ENCODE measurements at regions not wholly inside any gene's neighbourhood (a gene's known extent, or its start where the extent isn't known, plus 50 kb on each side); places are given as distances from the start of the nearest gene placed in this dataset.

- no peaks in the 10 kb centered on the region for H3K27me3 ChIP-seq
- no peak for TF ChIP-seq POLR2AphosphoS5 (IDR thresholded peaks at IDR 0.05)
- no peak for TF ChIP-seq CTCF (IDR thresholded peaks at IDR 0.05)
- WGBS, result 90% methylated on average over 4 of the region's 4 CpGs
- H3K36me3 ChIP-seq, result no peaks in the 10 kb centered on the region
- no peak for DNase-seq (ENCODE audit: extremely low spot score)
- H3K4me1 ChIP-seq, result peaks cover 4 to 28% (median 21%) of the 10 kb centered on the region in 4 donors
- H3K27ac ChIP-seq (replicated peaks in 1 of 4), result peak overlapping the region; percentile 74 to 80 (median 79)
- no peaks in the 10 kb centered on the region for H3K9me3 ChIP-seq
- no peak overlapping the region for H3K4me3 ChIP-seq
- intact Hi-C loops (cut with DNase I), result no loop called here
These were observed 322.6 kb downstream of the HDGFL1 start for GRCh38 chr6:22891934-22892333.

GRCh38 chr6:22892452-22892851, 323.1 kb downstream of the HDGFL1 start:
- Histone ChIP-seq H3K36me3 (no peaks in the 10 kb centered on the region), H3K27me3 (no peaks in the 10 kb centered on the region), H3K27ac (replicated peaks in 1 of 4) (peak overlapping the region; percentile 74 to 80 (median 79)), H3K4me3 (no peak overlapping the region), H3K9me3 (no peaks in the 10 kb centered on the region), H3K4me1 (peaks cover 4 to 28% (median 19%) of the 10 kb centered on the region in 4 donors)
- TF ChIP-seq POLR2A (IDR thresholded peaks at IDR 0.05; ENCODE audit: low read depth), result no peak
- TF ChIP-seq CTCF (IDR thresholded peaks at IDR 0.05), result no peak
- peak in 1 of 2 donors; percentile 88 for TF ChIP-seq POLR2AphosphoS5 (IDR thresholded peaks at IDR 0.05)
- intact Hi-C loops (cut with DNase I), result no loop called here
- DNase-seq (ENCODE audit: extremely low spot score), result no peak
- WGBS, result 21% methylated on average over 2 of the region's 2 CpGs

GRCh38 chr6:22896696-22897095, 327.3 kb downstream of the HDGFL1 start:
- Histone ChIP-seq H3K4me1 (peaks cover 4 to 15% (median 8%) of the 10 kb centered on the region in 4 donors), H3K36me3 (no peaks in the 10 kb centered on the region), H3K27me3 (no peaks in the 10 kb centered on the region), H3K9me3 (no peaks in the 10 kb centered on the region), H3K27ac (replicated peaks in 1 of 4) (no peak overlapping the region), H3K4me3 (no peak overlapping the region)
- no peak for DNase-seq (ENCODE audit: extremely low spot score)
- intact Hi-C loops (cut with DNase I), result no loop called here
- 92% methylated on average over 3 of the region's 3 CpGs for WGBS
- no peak for TF ChIP-seq EP300 (IDR thresholded peaks at IDR 0.05)

- Histone ChIP-seq H3K36me3 (no peaks in the 10 kb centered on the region), H3K27me3 (no peaks in the 10 kb centered on the region), H3K4me1 (peaks cover 0 to 8% (median 6%) of the 10 kb centered on the region in 4 donors), H3K4me3 (no peak overlapping the region), H3K27ac (replicated peaks in 1 of 4) (no peak overlapping the region), H3K9me3 (no peaks in the 10 kb centered on the region)
- TF ChIP-seq CTCF (IDR thresholded peaks at IDR 0.05), result no peak
- no peak for TF ChIP-seq POLR2A (IDR thresholded peaks at IDR 0.05; ENCODE audit: low read depth)
- no peak for TF ChIP-seq EP300 (IDR thresholded peaks at IDR 0.05)
- TF ChIP-seq POLR2AphosphoS5 (IDR thresholded peaks at IDR 0.05), result no peak
- intact Hi-C loops (cut with DNase I), result no loop called here
- WGBS, result 67% methylated on average over 1 of the region's 1 CpG
- no peak for DNase-seq (ENCODE audit: extremely low spot score)
These were observed 330.1 kb downstream of the HDGFL1 start for GRCh38 chr6:22899426-22899825.

- peaks cover 0 to 27% (median 25%) of the 10 kb centered on the region in 4 donors for H3K4me1 ChIP-seq
These were observed 334.5 kb downstream of the HDGFL1 start for GRCh38 chr6:22903826-22904225.

More at GRCh38 chr6:22903826-22904225, 334.5 kb downstream of the HDGFL1 start:
- WGBS, result 81% methylated on average over 3 of the region's 3 CpGs
- intact Hi-C loops (cut with DNase I), result no loop called here
- no peak overlapping the region for H3K27ac ChIP-seq (replicated peaks in 1 of 4)
- TF ChIP-seq CTCF (IDR thresholded peaks at IDR 0.05), result no peak
- no peak for TF ChIP-seq POLR2AphosphoS5 (IDR thresholded peaks at IDR 0.05)
- TF ChIP-seq POLR2A (IDR thresholded peaks at IDR 0.05; ENCODE audit: low read depth), result no peak
- TF ChIP-seq EP300 (IDR thresholded peaks at IDR 0.05), result no peak
- no peak for DNase-seq (ENCODE audit: extremely low spot score)
- no peaks in the 10 kb centered on the region for H3K9me3 ChIP-seq
- H3K4me3 ChIP-seq, result no peak overlapping the region
- no peaks in the 10 kb centered on the region for H3K36me3 ChIP-seq
- H3K27me3 ChIP-seq, result no peaks in the 10 kb centered on the region

Data from esophagus muscularis mucosa (tissue), 4 donors.